GM13976 (cell line): ENCODE measurements at regions not wholly inside any gene's neighbourhood (a gene's known extent, or its start where the extent isn't known, plus 50 kb on each side); places are given as distances from the start of the nearest gene placed in this dataset.
"Not testable (repeated sequence)": the region's sequence is repeated elsewhere in the genome, so short reads cannot be mapped to it uniquely, and the experiment has no call there.

Experiments used
- DNase-seq: peaks from one replicate; pipeline ENCODE4 v3.0.0; 2012; ENCODE audit warnings: low spot score
- CTCF ChIP-seq: IDR thresholded peaks from 2 replicates; pipeline ENCODE4 v1.5.1; 2012; ENCODE audit warnings: borderline replicate concordance, mild to moderate bottlenecking; ENCODE audit not compliant: insufficient read depth; ENCODE audit errors: extremely low read depth, missing control alignments, control extremely low read depth
- in situ Hi-C: fragments of 300-500 bp; cut with MboI; formaldehyde crosslinking; loops from one replicate; pipeline ENCODE4 v1.12.0; 2022; ENCODE audit warnings: low sequenced_read_pairs, mixed read lengths, inconsistent platforms; ENCODE audit not compliant: unreplicated experiment

GRCh38 chr13:56755181-56755935, 385.4 kb upstream of the PRR20A start:
- in situ Hi-C loops: no loop called here
- no peak for DNase-seq
- TF ChIP-seq CTCF: no peak

- in situ Hi-C loops: not testable (repeated sequence)
These were observed 377.4 kb upstream of the PRR20A start for GRCh38 chr13:56763333-56763732.

GRCh38 chr13:56773148-56773547, 367.6 kb upstream of the PRR20A start:
- in situ Hi-C loops: no loop called here
- no peak for DNase-seq
- no peak for TF ChIP-seq CTCF

More at GRCh38 chr13:56763333-56763732, 377.4 kb upstream of the PRR20A start:
- not testable (repeated sequence) for DNase-seq

- in situ Hi-C loops: no loop called here
- DNase-seq: no peak
- TF ChIP-seq CTCF: no peak
These were observed 351.2 kb upstream of the PRR20A start for GRCh38 chr13:56789527-56789926.

- DNase-seq: no peak
- in situ Hi-C loops: no loop called here
- TF ChIP-seq CTCF: no peak
These were observed 303.6 kb upstream of the PRR20A start for GRCh38 chr13:56837161-56837560.

GRCh38 chr13:56850852-56851251, 289.9 kb upstream of the PRR20A start:
- no peak for TF ChIP-seq CTCF
- no peak for DNase-seq
- in situ Hi-C loops: no loop called here

- in situ Hi-C loops: no loop called here
- no peak for DNase-seq
- no peak for TF ChIP-seq CTCF
These were observed 279.2 kb upstream of the PRR20A start for GRCh38 chr13:56861476-56861875.
